K562 (cell line): ENCODE measurements at regions not wholly inside any gene's neighbourhood (a gene's known extent, or its start where the extent isn't known, plus 50 kb on each side); places are given as distances from the start of the nearest gene placed in this dataset.

Source experiments
- FOXA3 ChIP-seq, 2 experiments: fragments of 450-650 bp in 1 of 2; sonication (generic) in 1 of 2; formaldehyde crosslinking; IDR thresholded peaks in 1 of 2; conservative IDR thresholded peaks in 1 of 2; 2 replicates each; pipeline versions ENCODE4 v1.4.0 to v1.8.0; 2020 to 2022; ENCODE audit warnings: mild to moderate bottlenecking in 2 of 2, missing genetic modification reagents in 1 of 2
- HDAC2 ChIP-seq: fragments of 450-650 bp; IDR thresholded peaks from 2 replicates; pipeline ENCODE4 v1.6.1; 2016; ENCODE audit warnings: mild to moderate bottlenecking
- POLR2A ChIP-seq: fragments of 450-650 bp; conservative IDR thresholded peaks from 2 replicates; pipeline ENCODE4 v1.6.1; 2016
- POLR2AphosphoS5 ChIP-seq: IDR thresholded peaks from 2 replicates; pipeline ENCODE4 v1.6.1; 2011; ENCODE audit warnings: mild to moderate bottlenecking, low read depth, low read length, moderate library complexity; ENCODE audit not compliant: control insufficient read depth, insufficient read depth
- TCF7L2 ChIP-seq: fragments of 150-350 bp; IDR thresholded peaks from 2 replicates; pipeline ENCODE4 v1.6.1; 2016; ENCODE audit warnings: low read depth, mild to moderate bottlenecking, low read length, moderate library complexity
- ZC3H8 ChIP-seq: fragments of 450-650 bp; IDR thresholded peaks from 2 replicates; pipeline ENCODE4 v1.6.1; 2017
- ZNF77 ChIP-seq: fragments of 250-450 bp; sonication (Bioruptor Pico); IDR thresholded peaks from 2 replicates; pipeline ENCODE4 v1.5.0; 2020
- ZNF778 ChIP-seq: fragments of 450-650 bp; formaldehyde crosslinking; IDR thresholded peaks from 2 replicates; pipeline ENCODE4 v1.4.0; 2020; ENCODE audit warnings: mild to moderate bottlenecking, moderate library complexity
- TF ChIP-seq, protein P1 (sequence below), 3 experiments: IDR thresholded peaks in 2 of 3; conservative IDR thresholded peaks in 1 of 3; 2 replicates each; pipeline ENCODE4 v1.5.1; 2011 to 2012; ENCODE audit warnings: low read length in 3 of 3, mild to moderate bottlenecking in 3 of 3, control low read depth in 2 of 3, improper control_type of control experiment in 1 of 3, inconsistent platforms in 1 of 3, low read depth in 1 of 3, mixed read lengths in 1 of 3, moderate library complexity in 1 of 3; ENCODE audit not compliant: insufficient read depth in 2 of 3
- TF ChIP-seq, protein P2 (sequence below): sonication (generic); formaldehyde crosslinking; IDR thresholded peaks from 2 replicates; pipeline ENCODE4 v1.8.1; 2022; ENCODE audit warnings: missing genetic modification reagents
- TF ChIP-seq, protein P3 (sequence below): fragments of 450-650 bp; IDR thresholded peaks from 2 replicates; pipeline ENCODE4 v1.6.1; 2016; ENCODE audit warnings: low read depth
- TF ChIP-seq, protein P4 (sequence below): sonication (generic); formaldehyde crosslinking; IDR thresholded peaks from 2 replicates; pipeline ENCODE4 v1.8.0; 2022; ENCODE audit warnings: missing genetic modification reagents, mild to moderate bottlenecking, borderline replicate concordance
- TF ChIP-seq, protein P5 (sequence below), 2 experiments: fragments of 450-650 bp in 1 of 2; sonication (generic) in 1 of 2; formaldehyde crosslinking; conservative IDR thresholded peaks; 2 replicates each; pipeline versions ENCODE4 v1.4.0 to v1.8.1; 2020 to 2022; ENCODE audit warnings: mild to moderate bottlenecking in 1 of 2, missing genetic modification reagents in 1 of 2
- TF ChIP-seq, protein P6 (sequence below): fragments of 450-650 bp; conservative IDR thresholded peaks from 2 replicates; pipeline ENCODE4 v1.6.1; 2016; ENCODE audit warnings: missing genetic modification characterization, low read depth, mild to moderate bottlenecking, missing compliant biosample characterization, moderate library complexity

DNA sequence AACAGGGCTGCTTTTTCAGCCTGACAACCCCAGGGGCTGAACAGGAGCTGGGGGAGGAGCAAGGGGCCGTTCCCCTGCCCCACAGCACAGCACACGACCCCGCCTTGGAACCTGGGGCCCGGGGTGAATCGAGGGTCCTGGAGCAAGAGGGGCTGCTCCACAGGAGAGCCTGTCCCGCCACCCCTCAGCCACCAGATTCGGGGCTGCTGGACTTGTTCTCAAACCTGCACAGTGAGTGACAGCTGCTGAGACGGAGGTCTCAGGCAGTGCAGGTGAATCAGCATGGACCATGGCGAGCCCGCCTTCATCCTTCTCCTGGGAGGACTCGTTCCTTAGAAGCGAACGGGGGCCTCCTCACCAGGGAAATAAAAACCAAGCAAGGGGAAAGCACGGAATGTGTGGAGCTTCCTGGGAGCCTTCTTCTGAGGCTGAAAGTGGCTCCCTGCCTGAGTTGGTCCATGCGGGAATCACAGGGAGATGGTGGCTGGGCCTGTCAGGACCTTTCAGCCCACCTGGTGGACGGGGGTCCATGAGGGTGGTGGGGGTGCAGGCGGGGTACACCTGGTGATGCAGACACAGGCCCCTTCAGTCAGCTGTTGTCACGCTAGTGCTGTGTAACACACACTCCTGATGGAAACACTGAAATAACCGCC, 125.4 kb downstream of the SIK1 start:
- TF ChIP-seq FOXA3 (CRISPR knock-in tag; conservative IDR thresholded peaks at IDR 0.05 in 1 of 2, IDR thresholded peaks at IDR 0.05 in 1 of 2) = no peak
- TF ChIP-seq POLR2AphosphoS5 = no peak
- TF ChIP-seq, protein P1, sequence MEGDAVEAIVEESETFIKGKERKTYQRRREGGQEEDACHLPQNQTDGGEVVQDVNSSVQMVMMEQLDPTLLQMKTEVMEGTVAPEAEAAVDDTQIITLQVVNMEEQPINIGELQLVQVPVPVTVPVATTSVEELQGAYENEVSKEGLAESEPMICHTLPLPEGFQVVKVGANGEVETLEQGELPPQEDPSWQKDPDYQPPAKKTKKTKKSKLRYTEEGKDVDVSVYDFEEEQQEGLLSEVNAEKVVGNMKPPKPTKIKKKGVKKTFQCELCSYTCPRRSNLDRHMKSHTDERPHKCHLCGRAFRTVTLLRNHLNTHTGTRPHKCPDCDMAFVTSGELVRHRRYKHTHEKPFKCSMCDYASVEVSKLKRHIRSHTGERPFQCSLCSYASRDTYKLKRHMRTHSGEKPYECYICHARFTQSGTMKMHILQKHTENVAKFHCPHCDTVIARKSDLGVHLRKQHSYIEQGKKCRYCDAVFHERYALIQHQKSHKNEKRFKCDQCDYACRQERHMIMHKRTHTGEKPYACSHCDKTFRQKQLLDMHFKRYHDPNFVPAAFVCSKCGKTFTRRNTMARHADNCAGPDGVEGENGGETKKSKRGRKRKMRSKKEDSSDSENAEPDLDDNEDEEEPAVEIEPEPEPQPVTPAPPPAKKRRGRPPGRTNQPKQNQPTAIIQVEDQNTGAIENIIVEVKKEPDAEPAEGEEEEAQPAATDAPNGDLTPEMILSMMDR (IDR thresholded peaks at IDR 0.05 in 2 of 3, conservative IDR thresholded peaks at IDR 0.05 in 1 of 3; ENCODE audit: insufficient read depth in 2 of 3, low read depth in 1 of 3, low read length in 3 of 3) = no peak
- no peak for TF ChIP-seq POLR2A
- no peak for TF ChIP-seq TCF7L2
- TF ChIP-seq, protein P2, sequence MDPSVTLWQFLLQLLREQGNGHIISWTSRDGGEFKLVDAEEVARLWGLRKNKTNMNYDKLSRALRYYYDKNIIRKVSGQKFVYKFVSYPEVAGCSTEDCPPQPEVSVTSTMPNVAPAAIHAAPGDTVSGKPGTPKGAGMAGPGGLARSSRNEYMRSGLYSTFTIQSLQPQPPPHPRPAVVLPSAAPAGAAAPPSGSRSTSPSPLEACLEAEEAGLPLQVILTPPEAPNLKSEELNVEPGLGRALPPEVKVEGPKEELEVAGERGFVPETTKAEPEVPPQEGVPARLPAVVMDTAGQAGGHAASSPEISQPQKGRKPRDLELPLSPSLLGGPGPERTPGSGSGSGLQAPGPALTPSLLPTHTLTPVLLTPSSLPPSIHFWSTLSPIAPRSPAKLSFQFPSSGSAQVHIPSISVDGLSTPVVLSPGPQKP (CRISPR knock-in tag) = no peak
- TF ChIP-seq ZNF778 (CRISPR knock-in tag) = no peak
- TF ChIP-seq HDAC2 = no peak
- no peak for TF ChIP-seq ZC3H8
- TF ChIP-seq, protein P3, sequence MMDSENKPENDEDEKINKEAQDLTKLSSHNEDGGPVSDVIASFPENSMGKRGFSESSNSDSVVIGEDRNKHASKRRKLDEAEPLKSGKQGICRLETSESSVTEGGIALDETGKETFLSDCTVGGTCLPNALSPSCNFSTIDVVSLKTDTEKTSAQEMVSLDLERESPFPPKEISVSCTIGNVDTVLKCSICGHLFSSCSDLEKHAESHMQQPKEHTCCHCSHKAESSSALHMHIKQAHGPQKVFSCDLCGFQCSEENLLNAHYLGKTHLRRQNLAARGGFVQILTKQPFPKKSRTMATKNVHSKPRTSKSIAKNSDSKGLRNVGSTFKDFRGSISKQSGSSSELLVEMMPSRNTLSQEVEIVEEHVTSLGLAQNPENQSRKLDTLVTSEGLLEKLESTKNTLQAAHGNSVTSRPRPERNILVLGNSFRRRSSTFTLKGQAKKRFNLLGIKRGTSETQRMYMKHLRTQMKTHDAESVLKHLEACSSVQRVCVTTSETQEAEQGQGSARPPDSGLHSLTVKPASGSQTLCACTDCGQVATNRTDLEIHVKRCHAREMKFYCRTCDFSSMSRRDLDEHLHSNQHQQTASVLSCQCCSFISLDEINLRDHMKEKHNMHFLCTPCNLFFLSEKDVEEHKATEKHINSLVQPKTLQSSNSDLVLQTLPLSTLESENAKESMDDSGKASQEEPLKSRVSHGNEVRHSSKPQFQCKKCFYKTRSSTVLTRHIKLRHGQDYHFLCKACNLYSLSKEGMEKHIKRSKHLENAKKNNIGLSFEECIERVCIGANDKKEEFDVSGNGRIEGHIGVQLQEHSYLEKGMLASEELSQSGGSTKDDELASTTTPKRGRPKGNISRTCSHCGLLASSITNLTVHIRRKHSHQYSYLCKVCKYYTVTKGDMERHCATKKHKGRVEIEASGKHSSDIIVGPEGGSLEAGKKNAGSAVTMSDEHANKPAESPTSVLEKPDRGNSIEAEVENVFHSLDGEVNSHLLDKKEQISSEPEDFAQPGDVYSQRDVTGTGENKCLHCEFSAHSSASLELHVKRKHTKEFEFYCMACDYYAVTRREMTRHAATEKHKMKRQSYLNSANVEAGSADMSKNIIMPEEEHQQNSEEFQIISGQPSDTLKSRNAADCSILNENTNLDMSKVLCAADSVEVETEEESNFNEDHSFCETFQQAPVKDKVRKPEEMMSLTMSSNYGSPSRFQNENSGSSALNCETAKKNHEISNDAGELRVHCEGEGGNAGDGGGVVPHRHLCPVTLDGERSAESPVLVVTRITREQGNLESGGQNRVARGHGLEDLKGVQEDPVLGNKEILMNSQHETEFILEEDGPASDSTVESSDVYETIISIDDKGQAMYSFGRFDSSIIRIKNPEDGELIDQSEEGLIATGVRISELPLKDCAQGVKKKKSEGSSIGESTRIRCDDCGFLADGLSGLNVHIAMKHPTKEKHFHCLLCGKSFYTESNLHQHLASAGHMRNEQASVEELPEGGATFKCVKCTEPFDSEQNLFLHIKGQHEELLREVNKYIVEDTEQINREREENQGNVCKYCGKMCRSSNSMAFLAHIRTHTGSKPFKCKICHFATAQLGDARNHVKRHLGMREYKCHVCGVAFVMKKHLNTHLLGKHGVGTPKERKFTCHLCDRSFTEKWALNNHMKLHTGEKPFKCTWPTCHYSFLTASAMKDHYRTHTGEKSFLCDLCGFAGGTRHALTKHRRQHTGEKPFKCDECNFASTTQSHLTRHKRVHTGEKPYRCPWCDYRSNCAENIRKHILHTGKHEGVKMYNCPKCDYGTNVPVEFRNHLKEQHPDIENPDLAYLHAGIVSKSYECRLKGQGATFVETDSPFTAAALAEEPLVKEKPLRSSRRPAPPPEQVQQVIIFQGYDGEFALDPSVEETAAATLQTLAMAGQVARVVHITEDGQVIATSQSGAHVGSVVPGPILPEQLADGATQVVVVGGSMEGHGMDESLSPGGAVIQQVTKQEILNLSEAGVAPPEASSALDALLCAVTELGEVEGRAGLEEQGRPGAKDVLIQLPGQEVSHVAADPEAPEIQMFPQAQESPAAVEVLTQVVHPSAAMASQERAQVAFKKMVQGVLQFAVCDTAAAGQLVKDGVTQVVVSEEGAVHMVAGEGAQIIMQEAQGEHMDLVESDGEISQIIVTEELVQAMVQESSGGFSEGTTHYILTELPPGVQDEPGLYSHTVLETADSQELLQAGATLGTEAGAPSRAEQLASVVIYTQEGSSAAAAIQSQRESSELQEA = no peak
- TF ChIP-seq, protein P4, sequence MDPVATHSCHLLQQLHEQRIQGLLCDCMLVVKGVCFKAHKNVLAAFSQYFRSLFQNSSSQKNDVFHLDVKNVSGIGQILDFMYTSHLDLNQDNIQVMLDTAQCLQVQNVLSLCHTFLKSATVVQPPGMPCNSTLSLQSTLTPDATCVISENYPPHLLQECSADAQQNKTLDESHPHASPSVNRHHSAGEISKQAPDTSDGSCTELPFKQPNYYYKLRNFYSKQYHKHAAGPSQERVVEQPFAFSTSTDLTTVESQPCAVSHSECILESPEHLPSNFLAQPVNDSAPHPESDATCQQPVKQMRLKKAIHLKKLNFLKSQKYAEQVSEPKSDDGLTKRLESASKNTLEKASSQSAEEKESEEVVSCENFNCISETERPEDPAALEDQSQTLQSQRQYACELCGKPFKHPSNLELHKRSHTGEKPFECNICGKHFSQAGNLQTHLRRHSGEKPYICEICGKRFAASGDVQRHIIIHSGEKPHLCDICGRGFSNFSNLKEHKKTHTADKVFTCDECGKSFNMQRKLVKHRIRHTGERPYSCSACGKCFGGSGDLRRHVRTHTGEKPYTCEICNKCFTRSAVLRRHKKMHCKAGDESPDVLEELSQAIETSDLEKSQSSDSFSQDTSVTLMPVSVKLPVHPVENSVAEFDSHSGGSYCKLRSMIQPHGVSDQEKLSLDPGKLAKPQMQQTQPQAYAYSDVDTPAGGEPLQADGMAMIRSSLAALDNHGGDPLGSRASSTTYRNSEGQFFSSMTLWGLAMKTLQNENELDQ = no peak
- no peak for TF ChIP-seq ZNF77 (CRISPR knock-in tag)
- TF ChIP-seq, protein P5, sequence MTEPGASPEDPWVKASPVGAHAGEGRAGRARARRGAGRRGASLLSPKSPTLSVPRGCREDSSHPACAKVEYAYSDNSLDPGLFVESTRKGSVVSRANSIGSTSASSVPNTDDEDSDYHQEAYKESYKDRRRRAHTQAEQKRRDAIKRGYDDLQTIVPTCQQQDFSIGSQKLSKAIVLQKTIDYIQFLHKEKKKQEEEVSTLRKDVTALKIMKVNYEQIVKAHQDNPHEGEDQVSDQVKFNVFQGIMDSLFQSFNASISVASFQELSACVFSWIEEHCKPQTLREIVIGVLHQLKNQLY (CRISPR knock-in tag; conservative IDR thresholded peaks at IDR 0.05) = no peak
- TF ChIP-seq, protein P6, sequence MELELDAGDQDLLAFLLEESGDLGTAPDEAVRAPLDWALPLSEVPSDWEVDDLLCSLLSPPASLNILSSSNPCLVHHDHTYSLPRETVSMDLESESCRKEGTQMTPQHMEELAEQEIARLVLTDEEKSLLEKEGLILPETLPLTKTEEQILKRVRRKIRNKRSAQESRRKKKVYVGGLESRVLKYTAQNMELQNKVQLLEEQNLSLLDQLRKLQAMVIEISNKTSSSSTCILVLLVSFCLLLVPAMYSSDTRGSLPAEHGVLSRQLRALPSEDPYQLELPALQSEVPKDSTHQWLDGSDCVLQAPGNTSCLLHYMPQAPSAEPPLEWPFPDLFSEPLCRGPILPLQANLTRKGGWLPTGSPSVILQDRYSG (tag) = no peak
